ENCODE measurements at regions not wholly inside any gene's neighbourhood (a gene's known extent, or its start where the extent isn't known, plus 50 kb on each side); places are given as distances from the start of the nearest gene placed in this dataset.

DNA sequence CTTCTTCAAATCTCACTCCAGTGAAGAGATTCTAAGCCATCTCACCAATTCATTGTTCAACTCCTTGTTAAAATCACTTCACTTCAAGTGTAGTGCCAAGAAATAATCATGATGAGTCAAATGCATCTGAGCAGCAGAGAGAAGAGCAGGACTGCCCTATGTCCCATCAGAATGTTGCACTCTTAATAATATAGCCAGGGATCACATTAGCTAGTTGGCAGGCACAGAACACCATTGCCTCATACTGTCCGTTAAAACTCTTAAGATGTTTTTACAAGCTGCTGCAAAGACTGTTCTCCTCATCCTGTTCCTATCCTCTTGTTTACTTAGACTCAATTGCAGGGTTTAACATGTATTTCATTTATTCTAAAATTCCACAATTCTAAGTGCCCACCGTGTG lies 432.9 kb downstream of the PLPP3 start:
- intact Hi-C loops (cut with DNase I), result no loop called here
- DNase-seq, result no peak
- no peak for TF ChIP-seq CTCF (IDR thresholded peaks at IDR 0.05; ENCODE audit: borderline replicate concordance, extremely low read depth, insufficient read depth)
- Histone ChIP-seq H3K9ac (ENCODE audit: low read length in 3 of 3) (no peak overlapping the region), H3K36me3 (ENCODE audit: control insufficient read depth in 2 of 3, insufficient read depth in 3 of 3, low read length in 3 of 3) (no peaks in the 10 kb centered on the region), H3K27ac (ENCODE audit: low read depth in 2 of 2, low read length in 2 of 2) (no peak overlapping the region), H3K9me3 (ENCODE audit: control insufficient read depth in 2 of 3, insufficient read depth in 1 of 3, low read length in 3 of 3) (no peaks in the 10 kb centered on the region), H3K27me3 (ENCODE audit: control insufficient read depth, insufficient read depth, low read length) (no peaks in the 10 kb centered on the region), H3K4me1 (ENCODE audit: control insufficient read depth in 2 of 3, insufficient read depth in 2 of 3, low read depth in 1 of 3, low read length in 3 of 3) (no peaks in the 10 kb centered on the region), H3K4me3 (ENCODE audit: low read length in 3 of 3) (no peak overlapping the region)
- FAIRE-seq, result no peak

DNA sequence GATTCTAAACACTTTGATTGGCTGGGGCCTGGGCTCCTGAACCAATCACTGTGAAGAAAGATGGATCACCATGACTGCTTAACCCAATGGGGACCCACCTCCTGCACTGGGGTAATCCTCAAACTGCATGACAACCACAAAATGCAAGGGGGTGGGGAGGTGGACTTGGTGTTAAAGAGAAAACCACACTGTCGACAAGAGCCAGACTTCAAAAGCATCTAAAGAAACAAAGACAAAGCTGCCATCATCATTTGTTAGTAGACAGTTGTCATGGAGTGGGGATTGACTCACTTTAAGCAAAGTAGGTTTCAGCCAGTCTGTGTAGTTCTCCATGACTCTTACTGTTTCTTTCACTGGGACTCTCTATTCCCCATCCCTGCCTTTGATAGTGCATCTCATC lies 433.8 kb downstream of the PLPP3 start:
- no peaks in the 10 kb centered on the region for H3K36me3 ChIP-seq (ENCODE audit: control insufficient read depth in 2 of 3, insufficient read depth in 3 of 3, low read length in 3 of 3)
- no peak overlapping the region for H3K27ac ChIP-seq (ENCODE audit: low read depth in 2 of 2, low read length in 2 of 2)
- intact Hi-C loops (cut with DNase I), result no loop called here
- no peaks in the 10 kb centered on the region for H3K9me3 ChIP-seq (ENCODE audit: control insufficient read depth in 2 of 3, insufficient read depth in 1 of 3, low read length in 3 of 3)
- H3K4me3 ChIP-seq (ENCODE audit: low read length in 3 of 3), result no peak overlapping the region
- no peaks in the 10 kb centered on the region for H3K27me3 ChIP-seq (ENCODE audit: control insufficient read depth, insufficient read depth, low read length)
- DNase-seq, result no peak
- no peak overlapping the region for H3K9ac ChIP-seq (ENCODE audit: low read length in 3 of 3)
- H3K4me1 ChIP-seq (ENCODE audit: control insufficient read depth in 2 of 3, insufficient read depth in 2 of 3, low read depth in 1 of 3, low read length in 3 of 3), result no peaks in the 10 kb centered on the region
- no peak for TF ChIP-seq CTCF (IDR thresholded peaks at IDR 0.05; ENCODE audit: borderline replicate concordance, extremely low read depth, insufficient read depth)
- FAIRE-seq, result no peak

DNA sequence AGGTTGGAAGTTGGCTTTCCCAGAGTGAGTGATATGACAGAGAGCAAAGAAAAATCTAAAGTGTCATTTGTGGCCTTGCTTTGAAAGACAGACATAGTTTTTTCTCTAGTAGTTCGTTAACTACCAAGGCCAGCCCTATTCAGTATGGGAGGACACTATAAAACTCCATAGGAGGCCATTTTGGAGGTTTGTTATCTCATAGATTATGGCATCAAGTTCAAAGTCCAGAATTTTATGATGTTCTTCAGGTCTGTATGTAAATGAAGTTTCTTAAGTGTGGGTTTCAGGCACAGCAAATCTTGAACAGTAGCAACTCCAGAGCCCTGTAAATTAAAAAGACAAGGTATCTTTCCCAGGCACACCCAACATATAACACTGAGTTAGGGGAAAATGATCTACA lies 437.1 kb downstream of the PLPP3 start:
- no peak overlapping the region for H3K9ac ChIP-seq (ENCODE audit: low read length in 3 of 3)
- H3K4me1 ChIP-seq (ENCODE audit: control insufficient read depth in 2 of 3, insufficient read depth in 2 of 3, low read depth in 1 of 3, low read length in 3 of 3), result no peaks in the 10 kb centered on the region
- H3K4me3 ChIP-seq (ENCODE audit: low read length in 3 of 3), result no peak overlapping the region
- FAIRE-seq, result no peak
- no peaks in the 10 kb centered on the region for H3K36me3 ChIP-seq (ENCODE audit: control insufficient read depth in 2 of 3, insufficient read depth in 3 of 3, low read length in 3 of 3)
- no peaks in the 10 kb centered on the region for H3K9me3 ChIP-seq (ENCODE audit: control insufficient read depth in 2 of 3, insufficient read depth in 1 of 3, low read length in 3 of 3)
- no peak for TF ChIP-seq CTCF (IDR thresholded peaks at IDR 0.05; ENCODE audit: borderline replicate concordance, extremely low read depth, insufficient read depth)
- H3K27ac ChIP-seq (ENCODE audit: low read depth in 2 of 2, low read length in 2 of 2), result no peak overlapping the region
- no peaks in the 10 kb centered on the region for H3K27me3 ChIP-seq (ENCODE audit: control insufficient read depth, insufficient read depth, low read length)
- no peak for DNase-seq
- intact Hi-C loops (cut with DNase I), result no loop called here

- TF ChIP-seq CTCF (IDR thresholded peaks at IDR 0.05; ENCODE audit: borderline replicate concordance, extremely low read depth, insufficient read depth), result no peak
- no peaks in the 10 kb centered on the region for H3K36me3 ChIP-seq (ENCODE audit: control insufficient read depth in 2 of 3, insufficient read depth in 3 of 3, low read length in 3 of 3)
- intact Hi-C loops (cut with DNase I), result no loop called here
- DNase-seq, result peak in 3 of 5 donors; percentile 47 to 72 (median 68)
- H3K27me3 ChIP-seq (ENCODE audit: control insufficient read depth, insufficient read depth, low read length), result no peaks in the 10 kb centered on the region
- H3K27ac ChIP-seq (ENCODE audit: low read depth in 2 of 2, low read length in 2 of 2), result no peak overlapping the region
- no peak overlapping the region for H3K9ac ChIP-seq (ENCODE audit: low read length in 3 of 3)
- no peak overlapping the region for H3K4me3 ChIP-seq (ENCODE audit: low read length in 3 of 3)
- no peaks in the 10 kb centered on the region for H3K9me3 ChIP-seq (ENCODE audit: control insufficient read depth in 2 of 3, insufficient read depth in 1 of 3, low read length in 3 of 3)
- no peak for FAIRE-seq
- no peaks in the 10 kb centered on the region for H3K4me1 ChIP-seq (ENCODE audit: control insufficient read depth in 2 of 3, insufficient read depth in 2 of 3, low read depth in 1 of 3, low read length in 3 of 3)
Measured at GRCh38 chr1:56139836-56140235, 439.5 kb downstream of the PLPP3 start.

Measured in kidney (tissue), 13 donors.